Left renal pelvis (tissue), 4 donors: ENCODE measurements at regions not wholly inside any gene's neighbourhood (a gene's known extent, or its start where the extent isn't known, plus 50 kb on each side); places are given as distances from the start of the nearest gene placed in this dataset.

Experiments used
- DNase-seq, 4 donors: peaks; one replicate each; pipeline ENCODE4 v3.0.0-alpha.2; 2013; ENCODE audit warnings: low read depth in 4 of 4, low spot score in 3 of 4

DNA sequence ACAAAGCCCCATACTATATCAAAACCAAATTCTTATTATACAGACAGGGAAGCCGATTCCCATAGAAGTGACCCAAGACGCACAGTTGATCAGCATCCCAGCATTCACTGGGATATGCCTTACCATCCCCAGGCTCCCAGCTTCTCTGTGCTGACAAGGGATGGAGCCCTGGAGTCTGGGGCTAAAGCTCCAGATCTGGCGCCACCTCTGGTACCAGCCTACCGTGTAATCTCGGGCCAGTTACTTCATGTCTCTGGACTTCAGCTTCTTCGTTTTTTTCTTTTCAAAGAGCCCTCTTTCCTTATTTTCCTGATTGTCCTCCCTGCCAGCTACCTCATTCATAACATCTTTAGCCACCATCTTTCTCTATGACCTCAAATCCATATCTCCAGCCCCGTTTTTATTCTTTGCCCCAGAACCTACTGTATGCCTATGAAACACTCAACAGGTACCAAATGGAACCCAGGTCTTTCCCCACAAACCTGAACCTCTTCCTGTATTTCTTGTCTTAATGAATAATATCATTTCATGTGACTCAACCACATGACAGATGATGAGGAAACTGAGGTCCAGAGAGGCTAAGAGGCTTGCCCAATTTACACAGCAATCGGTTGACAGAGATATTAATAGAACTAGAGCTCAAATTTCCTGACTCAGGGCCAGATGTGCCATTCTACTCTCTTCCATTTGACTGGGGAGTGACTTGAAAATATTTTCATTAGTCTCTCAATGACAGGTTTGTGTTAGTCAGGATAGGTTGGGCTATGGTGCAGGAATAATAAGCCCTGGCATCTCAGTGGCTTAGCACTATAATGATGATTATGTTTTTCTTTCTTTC lies 85.4 kb upstream of the TLE3 start:
- DNase-seq = no peak

DNA sequence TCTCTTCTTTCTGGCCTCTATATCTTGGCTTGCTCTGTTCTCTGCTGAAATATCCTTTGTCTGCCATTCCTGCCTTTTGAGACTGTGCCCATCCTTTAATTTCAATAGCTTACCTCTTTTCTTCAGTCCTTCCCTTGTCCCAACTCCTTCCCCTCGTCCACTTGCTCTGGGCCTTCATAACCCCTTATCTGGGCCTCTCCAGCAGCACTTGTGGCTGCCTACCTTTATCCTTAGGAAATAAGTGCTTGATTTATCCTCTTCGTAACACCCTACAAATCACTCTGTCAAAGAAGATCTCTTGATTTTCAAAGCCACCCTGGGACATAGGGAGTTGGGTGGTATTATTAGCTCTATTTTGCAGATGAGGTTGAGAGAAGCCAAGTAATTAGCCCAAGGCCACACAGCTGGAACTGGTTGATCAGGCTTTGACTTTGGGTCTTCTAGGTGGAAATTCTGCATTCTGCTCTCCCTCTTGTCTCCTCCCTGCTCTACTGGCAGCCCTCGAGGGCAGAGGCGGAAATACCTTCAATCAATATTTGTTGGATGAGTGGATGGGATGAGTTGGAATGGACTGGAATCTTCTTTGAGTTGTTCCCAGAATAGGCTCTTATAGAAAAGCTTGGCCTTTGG lies 84.0 kb upstream of the TLE3 start:
- DNase-seq = no peak

DNA sequence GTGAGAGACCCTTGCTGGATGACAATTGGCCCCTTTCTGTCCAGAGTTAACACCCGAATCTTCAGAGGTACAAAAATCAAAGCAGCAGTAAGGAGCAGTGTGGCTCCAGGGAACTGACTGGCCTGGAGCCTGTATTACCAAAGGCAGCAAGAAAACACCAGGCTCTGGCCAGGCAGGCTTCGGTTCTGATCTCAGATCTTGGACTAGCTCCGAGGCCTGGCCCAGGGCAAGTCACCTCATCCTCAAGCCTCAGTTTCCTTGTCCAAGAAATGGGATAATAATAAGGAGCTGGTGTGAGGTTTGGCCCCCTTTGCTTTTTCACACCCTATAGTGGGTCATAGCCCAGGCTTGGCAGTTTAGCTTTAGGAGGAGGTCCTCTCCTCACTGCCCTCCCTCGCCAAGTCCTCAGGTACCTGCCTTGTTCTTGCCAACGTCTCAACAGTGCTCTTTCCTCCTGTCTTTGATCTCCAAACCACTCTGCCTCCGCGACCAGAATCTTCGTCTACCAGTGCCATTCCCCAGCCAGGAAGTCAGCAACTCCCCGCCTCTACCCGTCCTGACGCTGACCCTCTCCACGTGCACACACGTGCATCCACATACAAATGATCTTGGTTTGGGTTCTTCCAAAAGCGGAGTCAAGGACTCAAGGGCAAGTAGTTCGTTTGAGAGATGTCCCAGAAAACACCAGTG lies 82.6 kb upstream of the TLE3 start:
- no peak for DNase-seq

DNA sequence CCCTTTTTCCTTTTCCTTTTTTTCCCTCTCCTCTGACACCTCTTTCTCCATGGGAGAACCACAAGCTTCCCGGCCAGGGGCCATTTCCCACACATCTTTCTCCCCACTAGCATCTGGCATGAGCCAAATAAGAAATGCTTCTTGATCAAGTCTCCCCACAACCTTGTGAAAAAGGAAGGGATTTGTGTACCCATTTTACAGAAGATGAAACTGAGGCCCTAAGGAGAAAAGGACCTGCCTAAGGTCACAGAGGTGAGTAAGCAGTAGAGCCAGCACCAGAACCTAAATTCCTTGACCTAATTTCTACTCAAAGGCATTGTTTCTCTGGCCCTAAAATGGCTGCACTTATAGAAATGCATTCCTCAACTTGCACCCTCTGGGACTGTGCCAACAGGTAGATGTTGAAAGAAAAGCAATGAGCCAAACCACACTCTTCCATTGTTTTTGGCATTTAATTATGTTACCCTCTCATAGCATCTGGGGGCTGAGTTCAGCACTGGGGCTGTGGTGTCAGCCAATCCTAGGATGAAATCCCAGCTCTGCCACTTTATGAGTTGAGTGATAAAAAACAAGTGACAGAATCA lies 81.7 kb upstream of the TLE3 start:
- no peak for DNase-seq

DNA sequence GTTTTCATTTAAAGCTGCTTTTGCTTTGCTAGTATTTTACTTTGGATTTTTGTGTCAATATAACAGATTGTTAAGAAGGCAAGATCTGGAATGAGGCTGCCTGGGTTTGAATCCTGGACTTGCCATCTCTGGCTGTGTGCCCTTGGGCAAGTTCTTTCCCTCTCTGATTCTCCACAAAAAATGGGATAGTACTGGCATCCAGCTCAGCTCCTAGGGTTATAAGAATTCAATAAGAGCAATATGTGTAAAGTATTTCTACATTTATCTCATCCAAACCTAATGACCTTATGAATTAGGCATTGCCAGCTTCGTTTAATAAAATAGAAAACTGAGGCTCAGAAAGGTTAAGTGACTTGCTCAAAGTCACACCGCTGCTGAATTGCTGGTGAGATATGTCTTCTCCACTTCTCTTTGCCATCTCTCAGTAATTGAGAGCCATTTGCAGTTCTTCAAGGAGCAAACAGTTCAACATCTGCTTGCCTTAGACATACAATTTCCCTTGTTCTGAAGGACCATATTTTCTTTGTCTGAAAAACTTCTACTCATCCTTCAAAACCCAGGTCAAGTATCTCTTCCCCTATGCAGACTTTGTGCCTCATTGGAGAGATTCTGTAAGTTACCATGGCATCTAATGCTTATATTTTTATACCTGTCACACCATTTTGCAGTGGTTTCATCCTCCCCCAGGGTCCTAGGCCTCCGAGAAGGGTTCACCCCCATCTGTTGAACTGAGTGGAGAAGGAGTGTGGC lies 80.8 kb upstream of the TLE3 start:
- DNase-seq = no peak

DNA sequence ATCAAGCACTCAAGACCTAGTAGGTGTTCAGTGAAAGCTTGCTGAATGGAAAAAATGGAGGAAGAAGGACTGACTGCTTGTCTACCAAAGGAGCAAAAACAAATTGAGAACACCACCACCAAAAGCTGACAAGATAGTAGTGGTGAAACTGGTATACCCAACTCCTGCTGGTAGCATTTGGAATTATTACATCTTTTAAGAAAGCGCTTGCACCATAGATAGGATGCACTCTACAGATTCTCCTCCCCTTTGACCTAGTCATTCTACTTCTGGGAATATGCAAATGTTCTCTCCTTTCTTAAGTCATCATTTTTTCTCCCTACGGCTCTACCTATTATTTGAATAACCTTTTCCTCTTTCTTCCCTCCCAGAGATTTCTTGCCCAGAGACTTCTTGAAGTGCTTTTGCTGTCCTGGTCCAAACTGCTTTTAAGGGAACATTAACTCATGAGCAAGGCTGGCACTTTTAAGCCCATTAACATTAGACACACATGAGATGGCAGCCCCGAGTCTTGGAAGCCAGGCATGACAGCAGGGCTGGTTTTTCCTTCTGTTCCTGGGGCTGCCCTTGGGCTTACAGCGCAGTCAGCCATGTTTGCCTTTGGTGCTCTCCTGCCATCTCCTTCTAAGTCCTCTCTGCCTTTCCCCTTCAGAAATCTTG lies 75.0 kb upstream of the TLE3 start:
- no peak for DNase-seq

DNA sequence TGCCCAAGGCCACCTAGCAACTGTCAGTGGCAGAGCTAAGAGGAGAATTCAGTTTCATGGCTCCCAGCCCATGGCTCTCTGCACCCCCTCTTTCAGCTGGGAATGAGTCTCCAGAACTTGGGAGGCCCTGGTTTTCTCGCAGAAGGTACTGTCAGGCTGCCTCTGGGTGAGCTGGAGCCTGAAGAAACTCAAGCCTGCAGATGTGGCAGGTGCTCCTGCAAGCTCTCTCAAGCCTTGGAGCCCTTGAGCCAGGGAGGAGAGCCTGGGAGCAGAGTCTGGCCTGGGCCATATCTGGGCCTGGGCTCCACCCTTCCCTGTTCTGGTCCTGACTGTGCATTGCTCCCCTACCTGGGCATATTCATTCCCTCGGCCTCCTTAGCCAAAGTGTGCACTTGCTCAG lies 74.4 kb upstream of the TLE3 start:
- no peak for DNase-seq

GRCh38 chr15:70171256-70171886 lies 73.7 kb upstream of the TLE3 start:
- no peak for DNase-seq

DNA sequence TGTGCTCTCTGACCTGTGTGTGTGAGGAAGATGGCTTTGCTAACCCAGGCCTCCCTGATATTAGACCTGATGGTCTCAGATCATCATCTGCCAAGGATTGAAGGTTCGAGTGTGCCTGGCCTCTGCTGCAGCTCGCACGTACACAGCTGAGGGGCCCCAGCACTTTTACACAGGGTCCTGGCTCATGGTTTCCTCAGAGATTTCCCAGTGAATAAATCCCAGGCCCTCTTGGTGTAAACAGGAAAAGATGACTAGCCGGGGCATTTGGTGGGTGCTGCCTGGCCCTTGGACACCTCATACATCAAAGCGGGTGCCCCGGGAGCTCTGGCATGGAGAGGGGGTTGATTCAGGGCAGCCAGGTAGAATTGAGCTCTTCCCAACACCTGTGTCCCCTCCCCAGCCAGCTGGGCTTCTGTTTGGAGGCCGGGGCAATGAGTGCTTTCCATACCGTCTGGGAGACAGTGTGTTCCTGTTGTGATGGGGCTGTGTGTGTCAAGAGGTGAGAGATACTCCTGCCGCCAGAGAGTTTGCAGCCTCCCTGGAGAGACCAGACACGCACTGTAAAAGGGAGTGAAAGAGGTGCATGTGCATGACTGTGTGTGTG lies 72.5 kb upstream of the TLE3 start:
- no peak for DNase-seq

- DNase-seq = no peak
Measured at GRCh38 chr15:70169147-70169546, 71.4 kb upstream of the TLE3 start.

DNA sequence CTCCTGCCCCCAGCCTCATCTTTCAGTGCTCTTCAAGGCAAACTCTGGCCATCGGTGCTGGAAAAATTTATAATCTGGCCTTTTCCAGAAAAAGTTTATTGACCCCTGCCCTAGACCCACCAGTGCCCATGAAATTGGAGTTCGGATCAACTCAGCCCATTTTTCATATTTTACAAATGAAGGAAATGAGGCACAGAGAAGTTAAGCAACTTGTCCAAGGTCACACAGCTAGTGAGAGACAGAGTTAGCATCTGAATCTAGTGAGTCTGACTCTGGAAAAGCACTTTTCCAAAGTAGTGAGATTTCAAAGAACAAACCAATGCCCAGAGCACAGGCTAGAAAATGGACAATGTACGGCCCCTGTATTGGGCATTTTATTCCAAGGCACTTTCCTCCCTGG lies 69.4 kb upstream of the TLE3 start:
- no peak for DNase-seq

DNA sequence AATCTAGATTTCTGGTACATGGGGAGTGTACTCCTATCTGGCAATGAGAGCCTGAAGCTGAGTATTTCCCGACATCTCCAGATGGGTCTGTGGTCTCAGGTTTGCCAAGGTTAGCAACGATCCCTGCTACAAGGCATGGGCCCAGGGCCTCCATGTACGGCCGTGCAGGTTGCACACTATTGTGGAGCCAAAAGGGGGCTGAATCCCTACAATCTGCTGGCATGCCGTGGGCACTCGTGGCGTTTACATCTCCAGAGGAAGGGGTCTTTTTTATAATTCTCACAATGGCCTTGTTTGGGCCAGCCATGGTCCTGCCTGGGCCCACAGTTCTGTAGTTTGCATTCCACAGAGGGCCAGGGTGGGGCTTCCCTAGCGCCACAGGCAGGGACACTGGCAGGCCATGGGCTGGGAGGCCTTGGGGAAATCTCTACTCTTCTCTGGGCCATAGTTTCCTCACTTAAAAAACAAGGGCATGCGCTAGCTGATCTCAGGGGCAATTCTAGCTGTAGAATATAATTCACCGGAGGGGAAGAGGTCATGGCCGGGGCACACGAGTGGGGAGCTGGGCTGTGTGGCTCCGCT lies 68.9 kb upstream of the TLE3 start:
- DNase-seq = no peak

DNA sequence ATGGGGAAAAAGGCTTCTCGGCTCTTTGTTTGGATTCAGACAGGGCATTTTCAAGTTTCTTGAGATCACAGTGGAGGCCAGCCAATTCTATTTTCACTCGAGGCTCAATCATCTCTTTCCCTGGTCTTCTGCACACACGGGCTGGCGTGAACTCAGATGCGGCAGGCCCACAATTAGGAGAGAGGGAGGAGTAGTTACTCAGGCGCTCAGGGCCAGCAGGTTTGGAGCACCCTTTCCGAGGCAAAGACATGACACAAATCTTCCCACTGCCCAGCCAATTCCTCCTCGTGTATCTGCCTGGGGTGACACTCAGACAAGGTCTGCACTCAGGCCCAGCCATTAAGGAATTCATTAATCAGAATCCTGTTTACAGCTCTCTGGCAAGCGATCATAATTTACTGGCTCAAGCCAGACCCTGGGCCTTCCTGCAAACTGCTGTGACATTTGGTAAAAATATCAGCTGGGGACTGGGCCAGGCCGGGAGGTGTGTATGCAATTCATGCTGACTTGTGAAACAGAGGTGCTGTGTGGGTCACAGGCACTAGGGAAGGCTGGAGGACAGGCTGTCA lies 68.1 kb upstream of the TLE3 start:
- no peak for DNase-seq

DNA sequence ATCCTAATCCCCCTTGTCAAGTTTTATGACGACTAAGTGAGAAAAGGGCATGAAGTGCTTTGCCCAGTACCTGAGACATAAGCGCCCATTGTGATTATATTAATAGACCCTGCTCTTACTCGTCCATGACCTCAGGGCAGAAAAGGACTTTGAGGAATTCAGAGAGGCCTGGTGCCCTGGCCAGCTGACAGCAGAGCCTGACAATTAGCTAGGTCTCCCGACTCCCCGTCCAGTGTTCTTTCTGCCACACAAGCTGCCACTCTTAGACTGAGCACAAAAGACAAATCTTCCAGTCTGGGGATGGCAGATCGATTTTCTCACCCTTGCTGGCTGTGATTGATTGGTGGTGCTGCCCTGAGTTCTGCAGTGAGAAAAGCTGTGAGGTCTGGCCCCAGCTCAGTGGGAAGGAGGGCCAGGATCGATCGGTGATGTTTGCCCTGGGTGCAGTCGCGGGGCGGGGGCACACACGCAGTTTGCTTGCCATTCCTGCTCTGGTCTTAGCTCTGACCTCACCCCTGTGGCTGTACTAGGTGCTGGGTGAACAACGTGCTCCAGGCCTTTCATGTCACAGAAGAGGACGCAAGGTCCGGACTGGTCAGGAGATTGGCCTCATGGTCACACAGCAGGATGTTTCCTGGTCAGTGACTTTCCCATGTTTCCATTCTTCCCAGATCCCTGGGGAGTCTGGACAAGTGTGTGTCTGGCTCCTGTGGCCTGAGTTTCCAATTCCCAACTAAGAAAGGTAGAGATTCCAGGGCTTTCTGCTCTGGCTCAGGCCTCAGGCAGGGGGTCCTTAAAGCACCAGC lies 67.4 kb upstream of the TLE3 start:
- DNase-seq = no peak

GRCh38 chr15:70164156-70164900 lies 66.6 kb upstream of the TLE3 start:
- DNase-seq = no peak

DNA sequence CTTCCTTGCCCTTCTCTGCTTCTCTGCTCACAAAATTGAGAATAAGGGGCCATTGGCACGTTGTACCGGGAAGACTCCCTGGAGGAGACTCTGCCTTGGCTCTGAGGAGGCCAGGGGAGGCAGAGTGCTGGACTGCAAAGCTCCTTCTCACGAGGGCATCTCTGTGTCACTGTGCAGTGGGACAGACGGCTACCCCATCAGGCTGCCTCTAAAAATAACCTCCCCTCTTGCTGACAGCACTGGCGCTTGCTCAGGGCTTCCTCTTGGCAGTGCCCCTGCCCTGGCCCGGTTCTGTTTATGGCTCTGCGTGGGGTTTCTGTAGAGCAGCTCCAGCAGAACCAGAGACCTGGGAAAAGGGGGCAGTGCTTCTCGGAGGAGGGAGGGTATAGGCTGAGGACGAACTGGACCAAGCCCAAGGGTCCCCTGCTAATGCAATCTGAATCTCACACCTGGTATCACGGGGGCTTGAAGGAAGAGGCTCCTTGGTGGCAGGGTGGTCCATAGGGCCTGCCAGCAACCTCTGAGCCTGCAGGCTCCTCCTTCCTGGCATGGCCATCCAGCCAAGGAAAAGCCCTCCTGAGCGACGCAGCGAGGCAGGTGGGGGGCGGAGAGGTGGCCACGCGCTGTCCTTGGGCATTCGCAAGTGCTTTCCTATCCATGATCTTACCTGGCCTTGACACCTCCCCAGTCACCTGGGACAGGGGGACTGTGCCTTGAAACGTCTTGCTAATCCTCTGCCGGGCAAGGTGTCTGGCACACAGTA lies 63.3 kb upstream of the TLE3 start:
- DNase-seq = no peak
